Glomerular visceral epithelial cell (primary cell): ENCODE measurements at regions not wholly inside any gene's neighbourhood (a gene's known extent, or its start where the extent isn't known, plus 50 kb on each side); places are given as distances from the start of the nearest gene placed in this dataset.
"Not testable (repeated sequence)": the region's sequence is repeated elsewhere in the genome, so short reads cannot be mapped to it uniquely, and the experiment has no call there.

ENCODE experiments used
- DNase-seq: peaks from one replicate; pipeline ENCODE4 v3.0.0-alpha.2; 2016; ENCODE audit errors: extremely low spot score

DNA sequence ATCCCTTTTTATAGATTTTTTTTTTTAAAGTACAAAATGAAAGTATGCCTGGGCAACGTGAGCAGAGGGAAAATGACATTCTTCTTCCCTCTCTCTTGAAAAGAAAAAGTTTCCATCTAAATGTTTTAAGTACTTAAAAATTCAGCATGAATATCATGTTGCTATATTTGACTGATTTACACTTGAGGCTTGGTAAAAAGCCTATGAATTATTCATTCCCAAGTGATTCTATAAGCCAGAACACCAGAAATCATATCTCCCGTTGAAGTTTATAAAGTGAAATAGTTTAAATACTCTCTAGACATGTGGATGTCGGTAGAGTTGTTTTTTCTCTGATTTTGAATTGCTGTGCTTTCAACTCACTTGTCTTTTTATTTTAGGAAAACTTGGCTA is 276.2 kb upstream of the RARB start:
- no peak for DNase-seq

GRCh38 chr3:25153136-25153535 is 274.9 kb upstream of the RARB start:
- DNase-seq = no peak

DNA sequence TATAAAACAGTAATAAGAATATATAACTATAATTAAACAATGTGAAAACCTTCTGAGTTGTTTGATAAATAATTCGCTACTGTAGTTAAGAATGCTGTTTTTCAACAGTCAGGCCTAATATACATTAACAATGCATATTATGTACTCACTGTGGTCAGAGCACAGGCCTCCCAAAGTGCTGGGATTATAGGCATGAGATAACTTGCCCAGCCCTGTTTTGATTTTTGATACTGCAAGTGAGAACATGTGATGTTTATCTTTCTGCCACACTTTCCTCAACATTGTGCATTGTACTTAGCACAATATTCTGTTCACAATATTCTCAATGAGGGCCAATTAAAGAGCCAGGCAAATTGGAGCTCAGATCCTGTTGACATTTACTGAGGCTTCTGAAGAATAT is 274.5 kb upstream of the RARB start:
- no peak for DNase-seq

DNA sequence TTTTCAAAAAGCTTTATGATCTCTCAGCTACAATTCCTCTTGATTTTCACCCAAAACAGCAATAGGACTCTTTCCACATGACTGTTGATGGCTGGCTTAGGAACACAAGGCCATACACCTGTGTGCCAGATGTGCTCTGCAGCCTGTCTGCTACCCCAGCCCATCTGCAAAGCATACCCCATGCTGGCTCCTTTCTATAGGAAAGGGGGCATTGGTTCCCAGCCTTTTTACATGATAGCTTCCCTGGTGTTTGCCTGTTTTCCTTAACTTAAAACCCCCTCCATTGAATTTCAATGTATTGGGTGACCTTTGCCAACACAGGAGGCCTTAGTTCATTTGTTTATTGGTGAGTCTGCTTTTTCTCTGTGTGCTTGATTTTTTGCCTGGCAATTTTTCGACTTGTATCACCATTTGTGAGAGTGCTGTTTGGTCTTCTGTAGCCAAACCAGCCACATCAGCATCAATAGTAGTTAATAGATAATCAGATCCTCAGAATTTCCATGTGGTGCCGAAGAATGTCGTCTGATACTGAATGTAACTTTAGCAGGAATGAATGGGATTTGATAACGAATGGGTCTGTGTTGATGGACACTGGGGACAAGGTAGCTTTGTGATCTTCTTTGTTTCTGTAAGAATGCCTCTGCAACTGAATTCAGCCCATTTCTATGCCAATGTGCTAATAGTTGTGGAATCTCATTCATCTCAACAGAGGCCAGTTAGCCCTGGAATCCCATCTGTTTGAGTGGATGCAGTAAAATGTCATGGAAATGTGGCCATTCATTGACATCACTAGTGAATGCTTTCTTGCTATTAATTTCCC is 272.2 kb upstream of the RARB start:
- peak; percentile 2 for DNase-seq

DNA sequence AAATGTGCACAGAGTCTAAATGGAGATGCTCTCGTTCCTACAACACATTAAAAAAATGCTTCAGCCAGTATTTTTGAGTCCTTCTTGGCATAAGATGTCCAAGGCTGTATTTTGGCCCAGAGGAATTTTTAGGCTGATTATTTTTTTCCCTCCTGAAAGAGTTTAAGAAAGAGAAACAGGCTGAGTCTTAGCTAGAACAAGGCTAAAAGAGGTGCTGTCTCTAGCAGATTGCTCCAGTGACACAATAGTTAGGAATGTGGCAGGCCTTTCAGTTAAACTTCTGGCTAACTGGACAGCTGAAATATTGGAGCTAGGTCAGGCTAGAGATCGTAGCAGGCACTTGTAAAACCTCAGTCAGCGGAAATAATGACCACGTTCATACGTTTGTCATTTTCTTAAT is 271.4 kb upstream of the RARB start:
- peak; percentile 42 for DNase-seq

GRCh38 chr3:25165306-25165705 is 262.8 kb upstream of the RARB start:
- DNase-seq = no peak

DNA sequence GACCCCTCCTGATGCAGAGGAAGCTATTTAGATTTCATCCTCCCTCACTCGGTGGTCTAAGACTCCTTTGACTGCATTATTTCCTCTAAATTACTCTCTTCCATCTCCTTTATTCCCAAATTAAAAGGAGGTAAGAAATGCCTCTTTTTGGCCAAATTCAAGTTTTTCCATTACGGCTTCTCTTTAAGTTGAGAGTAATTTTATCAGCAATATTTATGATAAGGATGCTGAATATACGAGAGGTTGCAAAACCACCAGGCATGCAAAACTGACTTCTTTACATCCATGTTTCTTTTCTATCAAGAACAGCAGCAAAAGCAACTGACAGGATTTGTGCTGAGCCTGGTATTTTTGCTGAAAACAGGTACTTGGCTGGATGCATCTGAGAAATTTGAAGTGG is 262.0 kb upstream of the RARB start:
- DNase-seq = no peak

DNA sequence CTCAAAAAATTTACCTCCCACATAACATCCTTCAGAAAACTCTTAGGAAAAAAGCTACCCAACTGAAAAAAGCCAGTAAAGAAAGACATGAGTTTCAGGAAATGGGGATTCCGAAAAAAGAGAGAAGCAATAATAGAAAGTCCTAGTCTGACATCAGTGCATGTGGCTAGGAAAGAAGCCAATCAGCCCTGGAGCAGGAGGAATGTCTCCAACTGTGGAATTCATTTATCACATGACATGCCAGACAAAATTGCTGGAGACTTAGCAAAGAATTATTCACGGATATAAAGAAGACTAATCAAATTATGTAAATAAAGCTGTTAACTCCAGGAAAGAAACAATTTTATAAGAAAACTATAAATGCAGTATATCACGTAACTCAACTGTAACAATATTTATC is 258.9 kb upstream of the RARB start:
- no peak for DNase-seq

DNA sequence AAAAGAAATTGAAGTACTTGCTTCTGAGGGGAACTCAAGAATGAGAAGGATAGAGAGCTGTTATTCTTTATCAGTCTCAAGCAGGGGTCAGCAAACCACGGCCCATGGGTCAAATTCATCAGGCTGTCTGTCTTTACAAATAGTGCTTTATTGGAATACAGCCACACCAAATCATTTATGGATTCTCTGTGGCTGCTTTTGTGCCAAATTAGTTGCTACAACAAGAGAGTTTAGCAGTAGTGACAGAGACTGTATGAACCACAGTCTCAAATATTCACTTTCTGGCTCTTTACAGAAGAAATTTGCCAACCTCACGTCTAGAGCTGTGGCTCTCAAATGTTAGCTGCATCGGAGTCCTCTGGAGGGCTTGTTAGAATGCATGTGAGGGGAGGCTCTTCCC is 258.0 kb upstream of the RARB start:
- no peak for DNase-seq

DNA sequence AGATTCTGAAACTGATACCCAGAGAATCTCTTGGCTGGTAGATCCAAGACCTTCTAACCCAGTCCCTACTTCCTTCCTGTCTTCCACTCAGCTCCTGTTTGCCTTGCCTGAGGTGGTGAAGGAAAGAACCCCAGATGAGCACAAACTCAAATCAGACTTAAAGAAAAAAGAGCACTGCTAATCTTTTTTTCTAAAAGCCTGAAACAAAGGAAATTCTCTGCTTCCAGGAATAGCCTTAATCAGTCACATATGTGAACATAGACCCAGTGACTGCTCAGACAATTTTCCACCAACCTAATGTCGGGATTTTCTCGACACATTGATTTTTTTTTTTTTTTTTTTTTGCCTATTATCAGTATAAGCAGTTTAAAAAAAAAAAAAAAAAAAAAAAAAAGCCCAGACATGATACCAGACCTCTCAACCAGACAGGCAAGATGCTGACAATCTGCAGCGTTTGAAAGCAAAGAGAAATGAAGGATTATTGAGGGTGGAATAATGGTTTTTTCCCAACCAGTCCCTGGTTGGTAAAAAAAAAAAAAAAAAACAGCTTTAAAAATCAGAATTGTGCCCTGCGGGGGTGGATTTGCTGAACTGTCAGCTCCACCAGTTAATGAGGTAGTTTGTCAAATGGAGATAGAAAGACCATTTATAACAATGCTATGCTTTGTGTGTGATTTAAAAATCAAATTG is 256.8 kb upstream of the RARB start:
- DNase-seq = no peak

DNA sequence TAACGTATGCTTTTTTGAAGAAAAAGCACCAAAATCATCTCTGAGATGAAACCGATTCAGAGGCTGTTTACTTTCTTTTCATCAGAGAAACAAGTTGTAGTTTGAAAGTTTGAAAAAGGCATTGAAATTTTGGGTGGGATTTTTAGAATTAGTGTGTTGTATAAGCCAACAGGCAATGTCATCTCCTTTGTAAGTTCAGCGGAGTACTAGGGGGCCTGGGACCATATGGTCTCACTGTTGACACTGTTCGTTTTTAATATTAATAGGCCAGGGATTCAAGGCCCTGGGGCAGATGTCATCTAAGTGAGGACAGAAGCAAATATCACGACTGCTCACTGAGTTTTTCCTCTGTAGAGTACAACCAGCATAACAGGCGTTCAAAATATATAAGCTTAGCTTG is 256.2 kb upstream of the RARB start:
- DNase-seq = no peak

DNA sequence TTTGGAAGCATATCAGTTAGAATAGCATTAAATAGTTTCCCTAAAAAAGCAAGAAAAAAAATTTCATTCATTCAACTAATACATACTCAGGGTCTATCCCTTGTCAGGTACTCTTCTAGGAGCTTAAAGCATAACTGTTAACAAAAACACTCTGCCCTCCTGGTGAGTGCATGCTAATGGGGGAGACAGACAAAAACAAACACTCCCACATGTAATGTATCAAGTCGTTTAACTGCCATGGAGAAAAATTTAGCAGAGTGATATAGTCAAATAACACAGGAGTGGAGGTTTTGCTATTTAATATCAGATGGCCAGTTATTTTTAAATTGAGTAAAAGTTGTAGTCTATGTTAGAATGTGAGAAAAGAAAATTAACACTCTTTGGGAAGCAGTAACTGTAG is 254.5 kb upstream of the RARB start:
- no peak for DNase-seq

- DNase-seq = no peak
These were observed 253.8 kb upstream of the RARB start for GRCh38 chr3:25174251-25174650.

GRCh38 chr3:25177041-25177440 is 251.0 kb upstream of the RARB start:
- no peak for DNase-seq

DNA sequence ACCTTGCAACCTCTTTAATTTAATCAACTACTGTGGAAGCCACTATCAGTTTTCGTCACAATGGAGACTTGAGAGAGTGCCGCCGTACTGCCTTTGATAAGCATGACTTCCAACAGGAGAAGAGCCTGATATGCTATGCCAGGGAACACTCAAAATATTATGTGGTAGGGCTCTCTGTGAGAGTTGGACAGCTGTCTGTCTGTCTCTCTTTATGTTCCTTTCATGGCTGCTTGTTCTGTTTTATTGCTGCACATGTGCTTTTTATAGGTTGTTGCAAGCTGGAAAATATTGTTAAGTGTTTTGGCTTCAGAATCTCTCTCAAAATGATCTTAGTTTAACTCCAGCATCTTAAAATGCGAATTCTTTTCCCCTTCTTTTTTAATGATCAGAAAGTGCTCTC is 249.4 kb upstream of the RARB start:
- DNase-seq = no peak

- no peak for DNase-seq
These were observed 247.0 kb upstream of the RARB start for GRCh38 chr3:25181096-25181495.

- no peak for DNase-seq
These were observed 245.3 kb upstream of the RARB start for GRCh38 chr3:25182794-25183193.

GRCh38 chr3:25184641-25185250 is 243.3 kb upstream of the RARB start:
- no peak for DNase-seq

DNA sequence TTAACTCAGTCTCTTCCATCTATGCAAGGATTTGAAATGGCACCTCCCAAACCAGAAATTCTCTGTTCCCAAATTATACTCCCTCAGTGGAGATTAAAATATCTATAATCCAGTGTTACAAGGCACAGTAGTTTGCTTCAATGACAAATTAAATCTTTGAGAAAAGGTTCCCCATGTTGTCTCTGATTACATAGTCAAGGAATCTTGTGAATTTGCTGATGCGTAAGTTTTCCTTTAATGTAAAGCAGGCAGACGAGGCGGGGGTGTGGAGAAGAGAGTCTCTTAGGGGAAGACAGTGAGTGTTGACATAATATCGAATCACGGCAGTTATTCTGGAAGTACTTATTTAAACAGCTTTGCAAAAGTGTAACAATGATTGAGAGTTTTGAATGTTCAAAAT is 236.4 kb upstream of the RARB start:
- no peak for DNase-seq

- not testable (repeated sequence) for DNase-seq
These were observed 228.5 kb upstream of the RARB start for GRCh38 chr3:25199567-25199966.

DNA sequence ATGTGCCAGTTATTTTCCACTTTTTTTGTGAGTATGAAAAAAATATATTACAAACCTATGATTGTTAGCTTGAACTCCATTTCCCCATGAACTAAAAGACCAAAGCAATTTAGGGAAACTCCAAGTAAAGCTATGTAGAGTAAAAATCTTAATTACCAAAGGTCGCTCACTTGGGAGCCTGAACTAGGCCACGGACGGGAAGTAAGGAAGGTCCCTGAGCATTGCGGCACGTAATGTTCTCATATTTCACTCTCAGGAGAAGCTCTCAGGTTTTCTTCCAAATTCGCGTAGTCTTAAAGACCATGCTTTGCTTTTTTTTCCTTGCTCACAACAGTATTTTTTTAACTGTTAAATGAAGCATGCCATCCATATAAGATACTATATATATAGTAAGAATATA is 215.3 kb upstream of the RARB start:
- no peak for DNase-seq

DNA sequence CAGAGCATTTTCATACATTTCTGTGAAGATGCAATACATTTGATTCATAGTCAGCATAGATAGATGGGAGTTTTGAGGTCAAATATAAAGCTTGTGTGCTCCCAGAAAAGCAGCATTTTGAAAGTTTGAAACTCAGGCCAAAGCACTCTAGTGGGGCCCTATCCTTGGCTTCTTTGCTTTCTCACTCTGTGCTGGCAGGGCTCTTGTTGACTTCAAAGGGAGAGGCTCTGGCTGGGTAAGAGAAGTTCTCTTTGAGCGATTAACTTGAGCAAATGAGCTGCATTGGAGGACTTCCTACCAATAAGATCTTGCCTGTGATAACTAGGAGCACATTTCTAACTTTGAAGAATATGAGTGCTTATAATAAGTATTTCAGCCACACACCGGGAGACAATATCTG is 214.0 kb upstream of the RARB start:
- DNase-seq = no peak

- no peak for DNase-seq
These were observed 209.7 kb upstream of the RARB start for GRCh38 chr3:25218362-25218761.
